ENCODE measurements at regions not wholly inside any gene's neighbourhood (a gene's known extent, or its start where the extent isn't known, plus 50 kb on each side); places are given as distances from the start of the nearest gene placed in this dataset.

DNA sequence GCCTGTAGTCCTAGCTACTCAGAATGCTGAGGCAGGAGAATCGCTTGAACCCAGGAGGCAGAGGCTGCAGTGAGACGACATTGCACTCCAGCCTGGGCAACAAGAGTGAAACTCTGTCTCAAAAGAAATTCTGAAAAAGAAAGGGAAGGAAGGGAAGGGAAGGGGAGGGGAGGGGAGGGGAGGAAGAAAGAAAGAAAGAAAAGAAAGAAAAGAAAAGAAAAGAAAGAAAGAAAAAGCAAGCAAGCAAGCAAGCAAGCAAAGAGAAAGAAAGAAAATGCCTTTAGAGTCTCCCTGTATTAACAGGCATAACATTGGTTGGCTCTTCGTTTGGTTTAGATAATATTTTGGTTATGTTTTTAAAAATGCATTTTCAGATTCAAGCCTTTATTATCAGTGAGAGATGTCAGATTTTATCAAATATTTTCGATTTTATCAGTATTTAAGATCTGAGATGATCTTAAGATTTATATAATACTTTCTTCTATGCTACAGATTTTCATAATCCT is 281.1 kb downstream of the NPIPA8 start:
- TF ChIP-seq SRSF4 (IDR thresholded peaks at IDR 0.05; ENCODE audit: low read depth, low read length, poor library complexity, severe bottlenecking) (no peak), ZNF619 (CRISPR knock-in tag; IDR thresholded peaks at IDR 0.05) (no peak), MYC (CRISPR knock-in tag; IDR thresholded peaks at IDR 0.05; ENCODE audit: borderline replicate concordance) (no peak), YY1 (IDR thresholded peaks at IDR 0.05; ENCODE audit: insufficient read depth, insufficient replicate concordance, low read depth, low read length) (no peak)
- TF ChIP-seq, protein P1, sequence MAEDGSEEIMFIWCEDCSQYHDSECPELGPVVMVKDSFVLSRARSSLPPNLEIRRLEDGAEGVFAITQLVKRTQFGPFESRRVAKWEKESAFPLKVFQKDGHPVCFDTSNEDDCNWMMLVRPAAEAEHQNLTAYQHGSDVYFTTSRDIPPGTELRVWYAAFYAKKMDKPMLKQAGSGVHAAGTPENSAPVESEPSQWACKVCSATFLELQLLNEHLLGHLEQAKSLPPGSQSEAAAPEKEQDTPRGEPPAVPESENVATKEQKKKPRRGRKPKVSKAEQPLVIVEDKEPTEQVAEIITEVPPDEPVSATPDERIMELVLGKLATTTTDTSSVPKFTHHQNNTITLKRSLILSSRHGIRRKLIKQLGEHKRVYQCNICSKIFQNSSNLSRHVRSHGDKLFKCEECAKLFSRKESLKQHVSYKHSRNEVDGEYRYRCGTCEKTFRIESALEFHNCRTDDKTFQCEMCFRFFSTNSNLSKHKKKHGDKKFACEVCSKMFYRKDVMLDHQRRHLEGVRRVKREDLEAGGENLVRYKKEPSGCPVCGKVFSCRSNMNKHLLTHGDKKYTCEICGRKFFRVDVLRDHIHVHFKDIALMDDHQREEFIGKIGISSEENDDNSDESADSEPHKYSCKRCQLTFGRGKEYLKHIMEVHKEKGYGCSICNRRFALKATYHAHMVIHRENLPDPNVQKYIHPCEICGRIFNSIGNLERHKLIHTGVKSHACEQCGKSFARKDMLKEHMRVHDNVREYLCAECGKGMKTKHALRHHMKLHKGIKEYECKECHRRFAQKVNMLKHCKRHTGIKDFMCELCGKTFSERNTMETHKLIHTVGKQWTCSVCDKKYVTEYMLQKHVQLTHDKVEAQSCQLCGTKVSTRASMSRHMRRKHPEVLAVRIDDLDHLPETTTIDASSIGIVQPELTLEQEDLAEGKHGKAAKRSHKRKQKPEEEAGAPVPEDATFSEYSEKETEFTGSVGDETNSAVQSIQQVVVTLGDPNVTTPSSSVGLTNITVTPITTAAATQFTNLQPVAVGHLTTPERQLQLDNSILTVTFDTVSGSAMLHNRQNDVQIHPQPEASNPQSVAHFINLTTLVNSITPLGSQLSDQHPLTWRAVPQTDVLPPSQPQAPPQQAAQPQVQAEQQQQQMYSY (CRISPR knock-in tag; IDR thresholded peaks at IDR 0.05), result no peak

Data from HepG2 (cell line).